ENCODE measurements at regions not wholly inside any gene's neighbourhood (a gene's known extent, or its start where the extent isn't known, plus 50 kb on each side); places are given as distances from the start of the nearest gene placed in this dataset.

GRCh38 chr13:78183732-78184131 is 265.1 kb upstream of the EDNRB start:
- TF ChIP-seq EGR1 (IDR thresholded peaks at IDR 0.05): no peak
- TF ChIP-seq REST (IDR thresholded peaks at IDR 0.05; ENCODE audit: low read depth): no peak
- no peak for TF ChIP-seq MAX (IDR thresholded peaks at IDR 0.05)
- no peak for TF ChIP-seq ZBTB7A (IDR thresholded peaks at IDR 0.05; ENCODE audit: low read depth)
- no peak for TF ChIP-seq FOXM1 (IDR thresholded peaks at IDR 0.05; ENCODE audit: borderline replicate concordance, low read depth)

DNA sequence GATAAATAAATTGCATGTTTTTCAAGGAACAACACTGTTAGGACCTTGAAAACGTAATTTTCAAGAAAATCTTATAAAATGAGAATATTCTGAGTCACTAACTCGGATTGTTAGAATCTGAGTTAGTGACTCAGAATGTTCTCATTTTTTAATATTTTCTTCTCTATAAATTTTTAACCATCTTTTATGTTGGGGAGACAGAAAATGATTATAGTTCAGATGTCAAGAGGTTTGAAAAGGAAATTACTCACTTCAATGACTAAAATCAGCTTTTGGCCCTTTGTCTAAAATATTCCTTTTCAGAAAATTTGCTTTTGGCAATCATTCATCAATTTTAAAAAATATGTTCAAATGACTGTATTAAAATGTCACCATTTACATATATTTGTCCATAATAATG is 264.2 kb upstream of the EDNRB start:
- TF ChIP-seq TAF1 (IDR thresholded peaks at IDR 0.05; ENCODE audit: low read depth) (no peak), TEAD4 (IDR thresholded peaks at IDR 0.05) (no peak), MAX (IDR thresholded peaks at IDR 0.05) (no peak), FOXM1 (IDR thresholded peaks at IDR 0.05; ENCODE audit: borderline replicate concordance, low read depth) (no peak), ZBTB7A (IDR thresholded peaks at IDR 0.05; ENCODE audit: low read depth) (no peak), REST (IDR thresholded peaks at IDR 0.05; ENCODE audit: low read depth) (no peak), NFIC (IDR thresholded peaks at IDR 0.05) (no peak), RAD21 (IDR thresholded peaks at IDR 0.05; ENCODE audit: low read depth) (no peak), CREB1 (IDR thresholded peaks at IDR 0.05; ENCODE audit: low read depth) (no peak), EGR1 (IDR thresholded peaks at IDR 0.05) (no peak), TCF12 (IDR thresholded peaks at IDR 0.05; ENCODE audit: low read depth) (no peak), CEBPB (IDR thresholded peaks at IDR 0.05) (no peak), EP300 (IDR thresholded peaks at IDR 0.05; ENCODE audit: borderline replicate concordance) (no peak), USF1 (IDR thresholded peaks at IDR 0.05) (no peak), YY1 (IDR thresholded peaks at IDR 0.05; ENCODE audit: low read depth) (no peak)

DNA sequence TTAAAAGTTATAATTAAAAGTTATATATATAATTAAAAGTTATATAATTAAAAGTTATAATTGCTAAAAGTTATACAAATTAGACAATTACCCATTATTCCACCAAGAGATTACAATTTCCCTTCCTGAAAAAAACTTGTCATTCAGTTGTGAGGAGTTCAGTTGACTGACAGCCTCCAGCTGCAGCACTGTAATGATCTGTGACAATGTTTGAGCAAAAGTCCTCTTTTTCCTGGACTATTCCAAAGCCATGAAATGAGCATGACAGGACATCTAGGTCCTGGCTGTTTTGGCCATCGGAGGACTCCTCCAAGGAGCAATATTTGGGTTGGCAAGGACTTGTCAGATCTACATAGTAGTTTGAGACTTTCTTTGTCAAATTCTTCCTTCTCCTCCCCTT is 258.7 kb upstream of the EDNRB start:
- no peak for TF ChIP-seq MAX (IDR thresholded peaks at IDR 0.05)
- TF ChIP-seq CREB1 (IDR thresholded peaks at IDR 0.05; ENCODE audit: low read depth): no peak
- TF ChIP-seq FOXM1 (IDR thresholded peaks at IDR 0.05; ENCODE audit: borderline replicate concordance, low read depth): no peak
- TF ChIP-seq USF1 (IDR thresholded peaks at IDR 0.05): no peak
- TF ChIP-seq REST (IDR thresholded peaks at IDR 0.05; ENCODE audit: low read depth): no peak
- no peak for TF ChIP-seq EGR1 (IDR thresholded peaks at IDR 0.05)
- no peak for TF ChIP-seq TCF12 (IDR thresholded peaks at IDR 0.05; ENCODE audit: low read depth)
- no peak for TF ChIP-seq YY1 (IDR thresholded peaks at IDR 0.05; ENCODE audit: low read depth)

DNA sequence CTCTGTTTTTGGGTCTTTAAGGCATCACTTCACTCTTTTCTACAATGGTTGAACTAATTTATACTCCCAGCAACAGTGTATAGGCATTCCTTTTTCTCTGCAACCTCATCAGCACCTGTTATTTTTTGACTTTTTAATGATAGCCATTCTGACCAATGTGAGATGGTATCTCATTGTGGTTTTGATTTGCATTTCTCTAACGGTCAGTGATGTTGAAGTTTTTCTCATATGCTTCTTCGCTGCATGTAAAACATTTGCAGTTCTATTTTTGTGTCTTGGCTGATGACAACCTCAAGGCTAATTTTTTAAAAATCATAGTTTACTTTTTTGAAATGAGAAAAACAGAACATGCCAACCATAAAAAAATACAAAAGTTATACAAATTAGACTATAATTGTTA is 258.2 kb upstream of the EDNRB start:
- TF ChIP-seq TCF12 (IDR thresholded peaks at IDR 0.05; ENCODE audit: low read depth): no peak
- no peak for TF ChIP-seq CREB1 (IDR thresholded peaks at IDR 0.05; ENCODE audit: low read depth)
- no peak for TF ChIP-seq YY1 (IDR thresholded peaks at IDR 0.05; ENCODE audit: low read depth)
- no peak for TF ChIP-seq FOXM1 (IDR thresholded peaks at IDR 0.05; ENCODE audit: borderline replicate concordance, low read depth)
- TF ChIP-seq RAD21 (IDR thresholded peaks at IDR 0.05; ENCODE audit: low read depth): no peak
- no peak for TF ChIP-seq USF1 (IDR thresholded peaks at IDR 0.05)
